Chondrocyte (in vitro differentiated cells): ENCODE measurements at regions not wholly inside any gene's neighbourhood (a gene's known extent, or its start where the extent isn't known, plus 50 kb on each side); places are given as distances from the start of the nearest gene placed in this dataset.

Experiments
- DNase-seq: peaks from one replicate; pipeline ENCODE4 v3.0.0; 2021; ENCODE audit warnings: mixed read lengths, low spot score
- H3K27ac Mint-ChIP-seq: one replicate; pipeline ENCODE4 v1.8.0; 2021; ENCODE audit warnings: mild to moderate bottlenecking, moderate library complexity, mixed read lengths; ENCODE audit not compliant: unreplicated experiment
- H3K27me3 Mint-ChIP-seq: 2 replicates; pipeline ENCODE4 v1.8.0; 2021; ENCODE audit warnings: low read depth, mixed read lengths
- H3K36me3 Mint-ChIP-seq: 2 replicates; pipeline ENCODE4 v1.8.0; 2021; ENCODE audit warnings: low read depth, mixed read lengths
- H3K4me1 Mint-ChIP-seq: 2 replicates; pipeline ENCODE4 v1.8.0; 2021; ENCODE audit warnings: low read depth, mild to moderate bottlenecking, mixed read lengths
- H3K4me3 Mint-ChIP-seq: one replicate; pipeline ENCODE4 v1.8.0; 2021; ENCODE audit warnings: mild to moderate bottlenecking, moderate library complexity, mixed read lengths; ENCODE audit not compliant: unreplicated experiment
- H3K9me3 Mint-ChIP-seq: 2 replicates; pipeline ENCODE4 v1.8.0; 2021; ENCODE audit warnings: low read depth, mixed read lengths
- CTCF ChIP-seq: fragments of 200-600 bp; sonication (generic); IDR thresholded peaks from 2 replicates; pipeline ENCODE4 v1.5.0; 2021; ENCODE audit warnings: antibody characterized with exemption, mild to moderate bottlenecking, moderate library complexity

- Mint-ChIP-seq H3K27me3 (peaks cover 26% of the 10 kb centered on the region), H3K36me3 (no peaks in the 10 kb centered on the region), H3K27ac (no peak overlapping the region), H3K4me1 (no peaks in the 10 kb centered on the region), H3K4me3 (no peak overlapping the region), H3K9me3 (peaks cover 14% of the 10 kb centered on the region)
- DNase-seq: no peak
- TF ChIP-seq CTCF: no peak
Measured at GRCh38 chr5:136694258-136694657, 328.9 kb upstream of the TRPC7 start.

- H3K27ac Mint-ChIP-seq: no peak overlapping the region
- H3K4me3 Mint-ChIP-seq: no peak overlapping the region
- DNase-seq: no peak
- H3K9me3 Mint-ChIP-seq: peaks cover 41% of the 10 kb centered on the region
- H3K36me3 Mint-ChIP-seq: no peaks in the 10 kb centered on the region
- H3K4me1 Mint-ChIP-seq: no peaks in the 10 kb centered on the region
- no peak for TF ChIP-seq CTCF
- peaks cover 5% of the 10 kb centered on the region for H3K27me3 Mint-ChIP-seq
Measured at GRCh38 chr5:136689552-136689951, 324.2 kb upstream of the TRPC7 start.

GRCh38 chr5:136686192-136686872, 321.0 kb upstream of the TRPC7 start:
- no peak for DNase-seq
- Mint-ChIP-seq H3K36me3 (no peaks in the 10 kb centered on the region), H3K4me3 (no peak overlapping the region), H3K4me1 (no peaks in the 10 kb centered on the region), H3K9me3 (peaks cover 41% of the 10 kb centered on the region), H3K27me3 (peaks cover 3% of the 10 kb centered on the region), H3K27ac (no peak overlapping the region)
- peak; percentile 52 for TF ChIP-seq CTCF

- Mint-ChIP-seq H3K27me3 (peaks cover 5% of the 10 kb centered on the region), H3K9me3 (peaks cover 23% of the 10 kb centered on the region), H3K27ac (no peak overlapping the region), H3K36me3 (no peaks in the 10 kb centered on the region), H3K4me1 (no peaks in the 10 kb centered on the region), H3K4me3 (no peak overlapping the region)
- TF ChIP-seq CTCF: no peak
- DNase-seq: no peak
Measured at GRCh38 chr5:136682986-136683385, 317.6 kb upstream of the TRPC7 start.

GRCh38 chr5:136679233-136679632, 313.9 kb upstream of the TRPC7 start:
- Mint-ChIP-seq H3K9me3 (peaks cover 8% of the 10 kb centered on the region), H3K36me3 (no peaks in the 10 kb centered on the region), H3K4me3 (no peak overlapping the region), H3K27ac (no peak overlapping the region), H3K4me1 (no peaks in the 10 kb centered on the region), H3K27me3 (peaks cover 15% of the 10 kb centered on the region)
- no peak for TF ChIP-seq CTCF
- no peak for DNase-seq
